Liver (tissue), 8 donors: ENCODE measurements at regions not wholly inside any gene's neighbourhood (a gene's known extent, or its start where the extent isn't known, plus 50 kb on each side); places are given as distances from the start of the nearest gene placed in this dataset.

Experiments used
- DNase-seq: peaks from one replicate; pipeline ENCODE4 v3.0.0-alpha.2; 2017; ENCODE audit warnings: low spot score
- H3K27ac ChIP-seq, 2 donors: one replicate each; pipeline ENCODE4 v1.7.0; 2013; ENCODE audit warnings: inconsistent platforms in 2 of 2, low read length in 2 of 2, control low read depth in 1 of 2, low read depth in 1 of 2, mild to moderate bottlenecking in 1 of 2
- H3K27me3 ChIP-seq, 4 donors: one replicate each; pipeline versions ENCODE4 v1.6.1 to v1.7.0; 2013; ENCODE audit warnings: low read length in 3 of 4, inconsistent platforms in 1 of 4, mild to moderate bottlenecking in 1 of 4, moderate library complexity in 1 of 4; ENCODE audit not compliant: control insufficient read depth in 4 of 4, insufficient read depth in 4 of 4
- H3K36me3 ChIP-seq, 4 donors: one replicate each; pipeline versions ENCODE4 v1.6.1 to v1.7.0; 2013; ENCODE audit warnings: low read length in 3 of 4, mild to moderate bottlenecking in 3 of 4, low read depth in 1 of 4, moderate library complexity in 1 of 4; ENCODE audit not compliant: control insufficient read depth in 4 of 4, insufficient read depth in 3 of 4
- H3K4me1 ChIP-seq, 4 donors: one replicate each; pipeline versions ENCODE4 v1.6.1 to v1.7.0; 2013; ENCODE audit warnings: low read length in 3 of 4, mild to moderate bottlenecking in 3 of 4, moderate library complexity in 1 of 4; ENCODE audit not compliant: control insufficient read depth in 4 of 4, insufficient read depth in 4 of 4
- H3K4me3 ChIP-seq, 3 donors: one replicate each; pipeline versions ENCODE4 v1.6.1 to v1.7.0; 2013; ENCODE audit warnings: low read length in 3 of 3, control low read depth in 1 of 3, low read depth in 1 of 3, mild to moderate bottlenecking in 1 of 3
- H3K9ac ChIP-seq, 2 donors: one replicate each; pipeline ENCODE4 v1.7.0; 2013; ENCODE audit warnings: low read length in 2 of 2, mild to moderate bottlenecking in 2 of 2, moderate library complexity in 2 of 2, control low read depth in 1 of 2, low read depth in 1 of 2
- H3K9me3 ChIP-seq, 4 donors: one replicate each; pipeline versions ENCODE4 v1.6.1 to v1.7.0; 2013; ENCODE audit warnings: low read length in 3 of 4; ENCODE audit not compliant: control insufficient read depth in 4 of 4
- EGR1 ChIP-seq, 2 donors: IDR thresholded peaks; 2 replicates each; pipeline ENCODE4 v1.6.1; 2016 to 2018; ENCODE audit warnings: antibody characterized with exemption in 2 of 2, low read depth in 2 of 2
- FOXA1 ChIP-seq: IDR thresholded peaks from 2 replicates; pipeline ENCODE4 v1.6.1; 2016; ENCODE audit warnings: antibody characterized with exemption
- FOXA2 ChIP-seq: IDR thresholded peaks from 2 replicates; pipeline ENCODE4 v1.6.1; 2016; ENCODE audit warnings: antibody characterized with exemption
- GABPA ChIP-seq, 2 donors: IDR thresholded peaks in 1 of 2; conservative IDR thresholded peaks in 1 of 2; 2 replicates each; pipeline ENCODE4 v1.6.1; 2016; ENCODE audit warnings: antibody characterized with exemption in 2 of 2, mild to moderate bottlenecking in 1 of 2, moderate library complexity in 1 of 2
- HNF4A ChIP-seq, 2 donors: conservative IDR thresholded peaks; 2 replicates each; pipeline ENCODE4 v1.6.1; 2016; ENCODE audit warnings: antibody characterized with exemption in 2 of 2, mild to moderate bottlenecking in 2 of 2
- HNF4G ChIP-seq: IDR thresholded peaks from 2 replicates; pipeline ENCODE4 v1.6.1; 2016; ENCODE audit warnings: antibody characterized with exemption
- JUND ChIP-seq, 2 donors: IDR thresholded peaks; 2 replicates each; pipeline ENCODE4 v1.6.1; 2016; ENCODE audit warnings: antibody characterized with exemption in 2 of 2
- NR2F2 ChIP-seq: IDR thresholded peaks from 2 replicates; pipeline ENCODE4 v1.6.1; 2016; ENCODE audit warnings: antibody characterized with exemption
- RAD21 ChIP-seq, 2 donors: IDR thresholded peaks; 2 replicates each; pipeline ENCODE4 v1.6.1; 2016; ENCODE audit warnings: antibody characterized with exemption in 2 of 2, mild to moderate bottlenecking in 2 of 2
- RXRA ChIP-seq, 2 donors: IDR thresholded peaks; 2 replicates each; pipeline ENCODE4 v1.6.1; 2017 to 2018; ENCODE audit warnings: antibody characterized with exemption in 2 of 2, mild to moderate bottlenecking in 1 of 2
- SP1 ChIP-seq: IDR thresholded peaks from 2 replicates; pipeline ENCODE4 v1.6.1; 2018; ENCODE audit warnings: antibody characterized with exemption, mild to moderate bottlenecking
- WGBS: extraction: QIAGEN DNeasy Blood & Tissue Kit; methylation state at CpG from one replicate; pipeline ENCODE4 v1.1.7; 2013; 5-methylcytosine and 5-hydroxymethylcytosine counted together
- TF ChIP-seq, protein P1 (sequence below): IDR thresholded peaks from 2 replicates; pipeline ENCODE4 v1.6.1; 2016; ENCODE audit warnings: antibody characterized with exemption
- TF ChIP-seq, protein P2 (sequence below): IDR thresholded peaks from 2 replicates; pipeline ENCODE4 v1.6.1; 2016; ENCODE audit warnings: antibody characterized with exemption
- TF ChIP-seq, protein P3 (sequence below): IDR thresholded peaks from 2 replicates; pipeline ENCODE4 v1.6.1; 2016; ENCODE audit warnings: antibody characterized with exemption, mild to moderate bottlenecking
- TF ChIP-seq, protein P4 (sequence below): fragments of 150-350 bp; IDR thresholded peaks from 2 replicates; pipeline ENCODE4 v1.5.1; 2017; ENCODE audit warnings: improper control_type of control experiment, low read depth, low read length; ENCODE audit not compliant: missing input control
- TF ChIP-seq, protein P5 (sequence below): IDR thresholded peaks from 2 replicates; pipeline ENCODE4 v1.6.1; 2016; ENCODE audit warnings: antibody characterized with exemption
- donor health status: healthy.
- donor health status: healthy.
- donor health status: healthy.
- donor health status: healthy.
- donor health status: healthy.

DNA sequence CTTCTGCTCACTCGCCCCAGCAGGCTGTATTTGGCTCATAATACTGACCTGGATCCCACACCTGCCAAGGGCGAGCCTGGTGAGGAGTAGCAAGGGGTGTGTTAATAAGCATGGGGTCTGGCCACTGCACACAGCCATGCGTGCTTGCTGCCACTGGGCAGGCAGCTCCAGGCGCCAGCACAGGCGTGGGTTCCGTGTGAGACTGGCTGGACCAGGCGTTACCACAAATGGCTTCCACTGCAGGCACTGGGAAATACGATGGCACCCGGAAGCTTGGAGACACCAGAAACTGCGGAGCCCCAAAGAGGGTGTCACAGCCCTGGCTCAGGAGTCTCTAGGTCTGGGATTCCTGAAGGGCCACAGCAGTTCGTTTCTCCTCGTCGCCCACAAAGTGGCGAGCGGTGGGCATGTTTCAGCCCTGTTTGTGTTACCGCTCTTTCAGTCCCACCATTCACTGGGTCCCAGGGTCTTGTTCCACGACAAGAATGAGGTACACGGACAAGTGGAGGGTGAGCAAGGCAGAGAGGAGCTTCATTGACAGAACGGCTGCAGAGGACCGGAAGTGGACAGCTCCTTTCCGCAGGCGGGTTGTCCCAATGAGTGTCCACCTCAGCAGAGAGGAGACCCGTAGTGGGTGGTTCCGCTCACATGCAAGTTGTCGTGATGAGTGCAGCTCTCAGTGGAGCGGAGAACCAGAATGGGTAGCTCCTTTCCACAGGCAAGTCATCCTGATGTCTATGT, 428.9 kb downstream of the EPHA5 start:
- Histone ChIP-seq H3K36me3 (no peaks in the 10 kb centered on the region), H3K9ac (no peak overlapping the region), H3K27me3 (no peaks in the 10 kb centered on the region), H3K9me3 (peaks cover 0 to 5% (median under 1%) of the 10 kb centered on the region in 4 donors), H3K4me3 (no peak overlapping the region), H3K27ac (no peak overlapping the region), H3K4me1 (no peaks in the 10 kb centered on the region)
- 90% methylated on average over 26 of the region's 26 CpGs for WGBS
- DNase-seq, result no peak
- no peak for TF ChIP-seq NR2F2
- no peak for TF ChIP-seq EGR1 (IDR thresholded peaks at IDR 0.05; ENCODE audit: low read depth in 2 of 2)
- TF ChIP-seq, protein P1, sequence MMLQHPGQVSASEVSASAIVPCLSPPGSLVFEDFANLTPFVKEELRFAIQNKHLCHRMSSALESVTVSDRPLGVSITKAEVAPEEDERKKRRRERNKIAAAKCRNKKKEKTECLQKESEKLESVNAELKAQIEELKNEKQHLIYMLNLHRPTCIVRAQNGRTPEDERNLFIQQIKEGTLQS, result no peak
- TF ChIP-seq FOXA2, result no peak
- TF ChIP-seq RXRA (IDR thresholded peaks at IDR 0.05), result no peak
- TF ChIP-seq, protein P2, sequence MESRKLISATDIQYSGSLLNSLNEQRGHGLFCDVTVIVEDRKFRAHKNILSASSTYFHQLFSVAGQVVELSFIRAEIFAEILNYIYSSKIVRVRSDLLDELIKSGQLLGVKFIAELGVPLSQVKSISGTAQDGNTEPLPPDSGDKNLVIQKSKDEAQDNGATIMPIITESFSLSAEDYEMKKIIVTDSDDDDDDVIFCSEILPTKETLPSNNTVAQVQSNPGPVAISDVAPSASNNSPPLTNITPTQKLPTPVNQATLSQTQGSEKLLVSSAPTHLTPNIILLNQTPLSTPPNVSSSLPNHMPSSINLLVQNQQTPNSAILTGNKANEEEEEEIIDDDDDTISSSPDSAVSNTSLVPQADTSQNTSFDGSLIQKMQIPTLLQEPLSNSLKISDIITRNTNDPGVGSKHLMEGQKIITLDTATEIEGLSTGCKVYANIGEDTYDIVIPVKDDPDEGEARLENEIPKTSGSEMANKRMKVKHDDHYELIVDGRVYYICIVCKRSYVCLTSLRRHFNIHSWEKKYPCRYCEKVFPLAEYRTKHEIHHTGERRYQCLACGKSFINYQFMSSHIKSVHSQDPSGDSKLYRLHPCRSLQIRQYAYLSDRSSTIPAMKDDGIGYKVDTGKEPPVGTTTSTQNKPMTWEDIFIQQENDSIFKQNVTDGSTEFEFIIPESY, result no peak
- TF ChIP-seq RAD21 (IDR thresholded peaks at IDR 0.05), result no peak
- TF ChIP-seq, protein P3, sequence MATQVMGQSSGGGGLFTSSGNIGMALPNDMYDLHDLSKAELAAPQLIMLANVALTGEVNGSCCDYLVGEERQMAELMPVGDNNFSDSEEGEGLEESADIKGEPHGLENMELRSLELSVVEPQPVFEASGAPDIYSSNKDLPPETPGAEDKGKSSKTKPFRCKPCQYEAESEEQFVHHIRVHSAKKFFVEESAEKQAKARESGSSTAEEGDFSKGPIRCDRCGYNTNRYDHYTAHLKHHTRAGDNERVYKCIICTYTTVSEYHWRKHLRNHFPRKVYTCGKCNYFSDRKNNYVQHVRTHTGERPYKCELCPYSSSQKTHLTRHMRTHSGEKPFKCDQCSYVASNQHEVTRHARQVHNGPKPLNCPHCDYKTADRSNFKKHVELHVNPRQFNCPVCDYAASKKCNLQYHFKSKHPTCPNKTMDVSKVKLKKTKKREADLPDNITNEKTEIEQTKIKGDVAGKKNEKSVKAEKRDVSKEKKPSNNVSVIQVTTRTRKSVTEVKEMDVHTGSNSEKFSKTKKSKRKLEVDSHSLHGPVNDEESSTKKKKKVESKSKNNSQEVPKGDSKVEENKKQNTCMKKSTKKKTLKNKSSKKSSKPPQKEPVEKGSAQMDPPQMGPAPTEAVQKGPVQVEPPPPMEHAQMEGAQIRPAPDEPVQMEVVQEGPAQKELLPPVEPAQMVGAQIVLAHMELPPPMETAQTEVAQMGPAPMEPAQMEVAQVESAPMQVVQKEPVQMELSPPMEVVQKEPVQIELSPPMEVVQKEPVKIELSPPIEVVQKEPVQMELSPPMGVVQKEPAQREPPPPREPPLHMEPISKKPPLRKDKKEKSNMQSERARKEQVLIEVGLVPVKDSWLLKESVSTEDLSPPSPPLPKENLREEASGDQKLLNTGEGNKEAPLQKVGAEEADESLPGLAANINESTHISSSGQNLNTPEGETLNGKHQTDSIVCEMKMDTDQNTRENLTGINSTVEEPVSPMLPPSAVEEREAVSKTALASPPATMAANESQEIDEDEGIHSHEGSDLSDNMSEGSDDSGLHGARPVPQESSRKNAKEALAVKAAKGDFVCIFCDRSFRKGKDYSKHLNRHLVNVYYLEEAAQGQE, result no peak
- no peak for TF ChIP-seq HNF4A (conservative IDR thresholded peaks at IDR 0.05)
- no peak for TF ChIP-seq JUND (IDR thresholded peaks at IDR 0.05)
- TF ChIP-seq, protein P4, sequence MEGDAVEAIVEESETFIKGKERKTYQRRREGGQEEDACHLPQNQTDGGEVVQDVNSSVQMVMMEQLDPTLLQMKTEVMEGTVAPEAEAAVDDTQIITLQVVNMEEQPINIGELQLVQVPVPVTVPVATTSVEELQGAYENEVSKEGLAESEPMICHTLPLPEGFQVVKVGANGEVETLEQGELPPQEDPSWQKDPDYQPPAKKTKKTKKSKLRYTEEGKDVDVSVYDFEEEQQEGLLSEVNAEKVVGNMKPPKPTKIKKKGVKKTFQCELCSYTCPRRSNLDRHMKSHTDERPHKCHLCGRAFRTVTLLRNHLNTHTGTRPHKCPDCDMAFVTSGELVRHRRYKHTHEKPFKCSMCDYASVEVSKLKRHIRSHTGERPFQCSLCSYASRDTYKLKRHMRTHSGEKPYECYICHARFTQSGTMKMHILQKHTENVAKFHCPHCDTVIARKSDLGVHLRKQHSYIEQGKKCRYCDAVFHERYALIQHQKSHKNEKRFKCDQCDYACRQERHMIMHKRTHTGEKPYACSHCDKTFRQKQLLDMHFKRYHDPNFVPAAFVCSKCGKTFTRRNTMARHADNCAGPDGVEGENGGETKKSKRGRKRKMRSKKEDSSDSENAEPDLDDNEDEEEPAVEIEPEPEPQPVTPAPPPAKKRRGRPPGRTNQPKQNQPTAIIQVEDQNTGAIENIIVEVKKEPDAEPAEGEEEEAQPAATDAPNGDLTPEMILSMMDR, result no peak
- TF ChIP-seq HNF4G, result no peak
- no peak for TF ChIP-seq SP1
- no peak for TF ChIP-seq GABPA (IDR thresholded peaks at IDR 0.05 in 1 of 2, conservative IDR thresholded peaks at IDR 0.05 in 1 of 2)
- TF ChIP-seq, protein P5, sequence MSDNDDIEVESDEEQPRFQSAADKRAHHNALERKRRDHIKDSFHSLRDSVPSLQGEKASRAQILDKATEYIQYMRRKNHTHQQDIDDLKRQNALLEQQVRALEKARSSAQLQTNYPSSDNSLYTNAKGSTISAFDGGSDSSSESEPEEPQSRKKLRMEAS, result no peak
- TF ChIP-seq FOXA1, result no peak
